Smooth muscle cell (in vitro differentiated cells): ENCODE measurements at regions not wholly inside any gene's neighbourhood (a gene's known extent, or its start where the extent isn't known, plus 50 kb on each side); places are given as distances from the start of the nearest gene placed in this dataset.

Experiments
- DNase-seq: peaks from one replicate; lab custom pipeline; 2025; ENCODE audit not compliant: unreplicated experiment; lab: John Stamatoyannopoulos, UW
- H2AFZ ChIP-seq: fragments of 200-600 bp; sonication (generic); 2 replicates; pipeline ENCODE4 v1.6.0; 2016; ENCODE audit warnings: antibody characterized with exemption, low read depth, mild to moderate bottlenecking
- H3F3A ChIP-seq: fragments of 200-600 bp; sonication (generic); 2 replicates; pipeline ENCODE4 v1.6.0; 2017; ENCODE audit warnings: antibody characterized with exemption, low read depth
- H3K27ac ChIP-seq: fragments of 200-600 bp; sonication (generic); 2 replicates; pipeline ENCODE4 v1.5.1; 2016; ENCODE audit warnings: low read depth, mild to moderate bottlenecking
- H3K27me3 ChIP-seq: fragments of 200-600 bp; sonication (generic); 2 replicates; pipeline ENCODE4 v1.6.1; 2016; ENCODE audit warnings: low read depth, mild to moderate bottlenecking
- H3K36me3 ChIP-seq: fragments of 200-600 bp; sonication (generic); 2 replicates; pipeline ENCODE4 v1.5.1; 2016; ENCODE audit warnings: low read depth
- H3K4me1 ChIP-seq: fragments of 200-600 bp; sonication (generic); 2 replicates; pipeline ENCODE4 v1.5.1; 2016; ENCODE audit warnings: low read depth
- H3K4me2 ChIP-seq: fragments of 200-600 bp; sonication (generic); 2 replicates; pipeline ENCODE4 v1.6.0; 2016; ENCODE audit warnings: mild to moderate bottlenecking
- H3K4me3 ChIP-seq: fragments of 200-600 bp; sonication (generic); 2 replicates; pipeline ENCODE4 v1.5.1; 2016; ENCODE audit warnings: mild to moderate bottlenecking
- H3K79me2 ChIP-seq: fragments of 200-600 bp; sonication (generic); 2 replicates; pipeline ENCODE4 v1.6.0; 2016; ENCODE audit warnings: low read depth, mild to moderate bottlenecking
- H3K9ac ChIP-seq: fragments of 200-600 bp; sonication (generic); 2 replicates; pipeline ENCODE4 v1.6.0; 2016; ENCODE audit warnings: low read depth
- H3K9me3 ChIP-seq: fragments of 200-600 bp; sonication (generic); replicated peaks from 2 replicates; pipeline ENCODE4 v1.5.1; 2016; ENCODE audit warnings: low read depth
- H4K20me1 ChIP-seq: fragments of 200-600 bp; sonication (generic); 2 replicates; pipeline ENCODE4 v1.6.0; 2016; ENCODE audit warnings: low read depth
- CTCF ChIP-seq: fragments of 200-600 bp; sonication (generic); IDR thresholded peaks from 2 replicates; pipeline ENCODE4 v1.5.1; 2017; ENCODE audit warnings: borderline replicate concordance, mild to moderate bottlenecking, antibody characterized with exemption; ENCODE audit not compliant: insufficient read depth, poor library complexity, severe bottlenecking
- WGBS: methylation state at CpG from one replicate; pipeline ENCODE4 v1.1.7; 2016; ENCODE audit warnings: low lambda C conversion rate; 5-methylcytosine and 5-hydroxymethylcytosine counted together

GRCh38 chr2:121136323-121136722 lies 148.7 kb downstream of the TFCP2L1 start:
- no peak overlapping the region for H2AFZ ChIP-seq
- no peaks in the 10 kb centered on the region for H3K4me1 ChIP-seq
- WGBS: 100% methylated on average over 3 of the region's 3 CpGs

GRCh38 chr2:121137571-121137970 lies 147.4 kb downstream of the TFCP2L1 start:
- no peaks in the 10 kb centered on the region for H4K20me1 ChIP-seq

More at GRCh38 chr2:121136323-121136722, 148.7 kb downstream of the TFCP2L1 start:
- H3K9ac ChIP-seq: no peak overlapping the region
- H3K79me2 ChIP-seq: no peaks in the 10 kb centered on the region
- no peaks in the 10 kb centered on the region for H3K9me3 ChIP-seq
- H3K27me3 ChIP-seq: peaks cover 4% of the 10 kb centered on the region
- no peak for TF ChIP-seq CTCF
- no peaks in the 10 kb centered on the region for H4K20me1 ChIP-seq
- H3K4me2 ChIP-seq: no peak overlapping the region
- no peak for DNase-seq
- H3K27ac ChIP-seq: no peak overlapping the region
- no peak overlapping the region for H3K4me3 ChIP-seq
- H3K36me3 ChIP-seq: no peaks in the 10 kb centered on the region
- H3F3A ChIP-seq: no peaks in the 10 kb centered on the region

GRCh38 chr2:121140734-121141133 lies 144.3 kb downstream of the TFCP2L1 start:
- Histone ChIP-seq H3K36me3 (no peaks in the 10 kb centered on the region), H3K4me2 (no peak overlapping the region), H4K20me1 (no peaks in the 10 kb centered on the region), H3K4me3 (no peak overlapping the region), H3K27ac (no peak overlapping the region), H2AFZ (no peak overlapping the region), H3K9me3 (no peaks in the 10 kb centered on the region), H3K27me3 (peaks cover 4% of the 10 kb centered on the region), H3K4me1 (no peaks in the 10 kb centered on the region), H3K79me2 (no peaks in the 10 kb centered on the region), H3K9ac (no peak overlapping the region), H3F3A (no peaks in the 10 kb centered on the region)
- no peak for DNase-seq
- no peak for TF ChIP-seq CTCF
- 88% methylated on average over 3 of the region's 3 CpGs for WGBS

More at GRCh38 chr2:121137571-121137970, 147.4 kb downstream of the TFCP2L1 start:
- 93% methylated on average over 7 of the region's 7 CpGs for WGBS
- no peaks in the 10 kb centered on the region for H3K9me3 ChIP-seq
- DNase-seq: no peak
- H3K27ac ChIP-seq: no peak overlapping the region
- H2AFZ ChIP-seq: no peak overlapping the region
- H3K36me3 ChIP-seq: no peaks in the 10 kb centered on the region
- TF ChIP-seq CTCF: no peak
- H3K4me1 ChIP-seq: no peaks in the 10 kb centered on the region
- H3K79me2 ChIP-seq: no peaks in the 10 kb centered on the region
- H3K27me3 ChIP-seq: peaks cover 4% of the 10 kb centered on the region
- H3K4me3 ChIP-seq: no peak overlapping the region
- H3F3A ChIP-seq: no peaks in the 10 kb centered on the region
- H3K4me2 ChIP-seq: no peak overlapping the region
- H3K9ac ChIP-seq: no peak overlapping the region

GRCh38 chr2:121142452-121142851 lies 142.6 kb downstream of the TFCP2L1 start:
- Histone ChIP-seq H2AFZ (no peak overlapping the region), H3K36me3 (no peaks in the 10 kb centered on the region), H3K4me3 (no peak overlapping the region), H3K79me2 (no peaks in the 10 kb centered on the region), H3K27ac (no peak overlapping the region), H3K4me1 (no peaks in the 10 kb centered on the region), H3F3A (no peaks in the 10 kb centered on the region), H3K27me3 (no peaks in the 10 kb centered on the region), H3K4me2 (no peak overlapping the region), H3K9ac (no peak overlapping the region), H3K9me3 (no peaks in the 10 kb centered on the region), H4K20me1 (no peaks in the 10 kb centered on the region)
- WGBS: 90% methylated on average over 2 of the region's 2 CpGs
- DNase-seq: no peak
- TF ChIP-seq CTCF: no peak
